Stimulated activated CD8-positive, alpha-beta memory T cell treated with anti-CD3 and anti-CD28 coated beads, Interleukin-4, amount 100 ng/mL, for 4 hours (primary cell): ENCODE measurements at regions not wholly inside any gene's neighbourhood (a gene's known extent, or its start where the extent isn't known, plus 50 kb on each side); places are given as distances from the start of the nearest gene placed in this dataset.

Experiments used
- DNase-seq, 2 donors: peaks; one replicate each; pipeline ENCODE4 v3.0.0-alpha.2; 2020; ENCODE audit warnings: low read depth in 2 of 2, low spot score in 1 of 2

- DNase-seq, result no peak
Observed at GRCh38 chr18:40984856-40985255, 970.2 kb upstream of the PIK3C3 start.

GRCh38 chr18:40983835-40984234 is 971.2 kb upstream of the PIK3C3 start:
- no peak for DNase-seq

GRCh38 chr18:40980171-40980570 is 974.9 kb upstream of the PIK3C3 start:
- DNase-seq, result no peak

- DNase-seq, result no peak
Observed at GRCh38 chr18:40976050-40976449, 979.0 kb upstream of the PIK3C3 start.

GRCh38 chr18:40974448-40974847 is 980.6 kb upstream of the PIK3C3 start:
- DNase-seq, result no peak

GRCh38 chr18:40962784-40963183 is 992.2 kb upstream of the PIK3C3 start:
- no peak for DNase-seq

GRCh38 chr18:40957533-40958070 is 997.4 kb upstream of the PIK3C3 start:
- DNase-seq, result no peak

GRCh38 chr18:40956213-40956612 is 998.8 kb upstream of the PIK3C3 start:
- DNase-seq, result no peak

GRCh38 chr18:40955351-40955750 is 999.7 kb upstream of the PIK3C3 start:
- no peak for DNase-seq

GRCh38 chr18:40949114-40949950 is 1005.7 kb upstream of the PIK3C3 start:
- DNase-seq, result no peak

- DNase-seq, result no peak
Observed at GRCh38 chr18:40944576-40944975, 1010.5 kb upstream of the PIK3C3 start.

- DNase-seq, result no peak
Observed at GRCh38 chr18:40939656-40940515, 1015.1 kb upstream of the PIK3C3 start.

GRCh38 chr18:40938615-40939014 is 1016.4 kb upstream of the PIK3C3 start:
- no peak for DNase-seq

- DNase-seq, result no peak
Observed at GRCh38 chr18:40937386-40937785, 1017.6 kb upstream of the PIK3C3 start.

- DNase-seq, result no peak
Observed at GRCh38 chr18:40935423-40935822, 1019.6 kb upstream of the PIK3C3 start.

- no peak for DNase-seq
Observed at GRCh38 chr18:40932862-40933261, 1022.2 kb upstream of the PIK3C3 start.

- no peak for DNase-seq
Observed at GRCh38 chr18:40930211-40930882, 1024.7 kb upstream of the PIK3C3 start.

GRCh38 chr18:40929399-40929798 is 1025.6 kb upstream of the PIK3C3 start:
- no peak for DNase-seq

GRCh38 chr18:40926679-40927078 is 1028.4 kb upstream of the PIK3C3 start:
- no peak for DNase-seq

- DNase-seq, result no peak
Observed at GRCh38 chr18:40925071-40925541, 1029.9 kb upstream of the PIK3C3 start.
